ENCODE measurements at regions not wholly inside any gene's neighbourhood (a gene's known extent, or its start where the extent isn't known, plus 50 kb on each side); places are given as distances from the start of the nearest gene placed in this dataset.

GRCh38 chr1:215482079-215482478, 85.0 kb upstream of the KCTD3 start:
- Histone ChIP-seq H2AK9ac (replicated peaks; ENCODE audit: low read depth, low read length, poor library complexity) (no peak overlapping the region), H2AK5ac (ENCODE audit: low read depth, low read length) (no peak overlapping the region), H4K8ac (ENCODE audit: low read depth in 2 of 2, low read length in 2 of 2) (no peak overlapping the region), H2BK15ac (ENCODE audit: low read depth, low read length) (no peak overlapping the region), H4K91ac (ENCODE audit: insufficient read depth, low read depth, low read length) (no peak overlapping the region), H3K36me3 (ENCODE audit: control insufficient read depth, insufficient read depth, low read length) (no peaks in the 10 kb centered on the region), H3K23ac (ENCODE audit: low read depth, low read length) (no peak overlapping the region), H3K4ac (ENCODE audit: low read depth, low read length) (no peak overlapping the region), H3K9me3 (ENCODE audit: control insufficient read depth, insufficient read depth, low read length) (peaks cover 7% of the 10 kb centered on the region), H3K79me1 (ENCODE audit: low read depth in 1 of 2, low read length in 2 of 2) (no peaks in the 10 kb centered on the region), H3K4me1 (ENCODE audit: control insufficient read depth, insufficient read depth, low read length) (no peaks in the 10 kb centered on the region), H3K9ac (ENCODE audit: low read depth, low read length) (no peak overlapping the region), H3K14ac (replicated peaks; ENCODE audit: low read depth, low read length) (no peak overlapping the region), H3K27ac (ENCODE audit: insufficient read depth, low read length) (no peak overlapping the region), H3K4me2 (ENCODE audit: low read depth, low read length) (no peak overlapping the region), H3K4me3 (ENCODE audit: insufficient read depth, low read depth, low read length) (no peak overlapping the region), H4K20me1 (ENCODE audit: insufficient read depth, low read length) (no peaks in the 10 kb centered on the region), H3K56ac (ENCODE audit: extremely low read depth, insufficient read depth, low read length) (no peak overlapping the region), H2AFZ (replicated peaks; ENCODE audit: low read length, poor library complexity) (no peak overlapping the region), H2BK20ac (ENCODE audit: low read depth, low read length) (no peak overlapping the region), H3K9me1 (ENCODE audit: insufficient read depth, low read length) (no peaks in the 10 kb centered on the region), H3K27me3 (ENCODE audit: control insufficient read depth, insufficient read depth, low read length) (no peaks in the 10 kb centered on the region; the same call in 1 of the 2 replicates), H3K18ac (ENCODE audit: low read depth, low read length) (no peak overlapping the region), H2BK5ac (ENCODE audit: low read depth, low read length, poor library complexity, severe bottlenecking) (no peak overlapping the region), H4K5ac (ENCODE audit: low read depth, low read length) (no peak overlapping the region), H2BK120ac (ENCODE audit: low read depth, low read length) (no peak overlapping the region)
- dilution Hi-C loops (cut with HindIII; ENCODE audit: low sequenced_read_pairs, unreplicated experiment): no loop called here
- no CpG with 5 or more reads among the region's 2 CpGs for WGBS, 2 experiments (ENCODE audit: extremely low coverage in 2 of 2, insufficient read length in 1 of 2)
- in situ Hi-C loops (cut with MboI; ENCODE audit: low sequenced_read_pairs): no loop called here
- CTCF ChIA-PET: no interaction called here
- no peak for ATAC-seq (ENCODE audit: low read depth)
- no peak for DNase-seq
- TF ChIP-seq, protein P1, sequence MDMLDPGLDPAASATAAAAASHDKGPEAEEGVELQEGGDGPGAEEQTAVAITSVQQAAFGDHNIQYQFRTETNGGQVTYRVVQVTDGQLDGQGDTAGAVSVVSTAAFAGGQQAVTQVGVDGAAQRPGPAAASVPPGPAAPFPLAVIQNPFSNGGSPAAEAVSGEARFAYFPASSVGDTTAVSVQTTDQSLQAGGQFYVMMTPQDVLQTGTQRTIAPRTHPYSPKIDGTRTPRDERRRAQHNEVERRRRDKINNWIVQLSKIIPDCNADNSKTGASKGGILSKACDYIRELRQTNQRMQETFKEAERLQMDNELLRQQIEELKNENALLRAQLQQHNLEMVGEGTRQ (IDR thresholded peaks at IDR 0.05; ENCODE audit: low read depth, low read length): no peak
- TF ChIP-seq NFE2L2 (IDR thresholded peaks at IDR 0.05; ENCODE audit: low read depth, low read length) (no peak), FOS (IDR thresholded peaks at IDR 0.05; ENCODE audit: low read depth, low read length) (no peak), BHLHE40 (IDR thresholded peaks at IDR 0.05; ENCODE audit: low read depth, low read length) (no peak)
- no TSS peak for BruUV-seq (replicated peaks)
- POLR2A ChIA-PET (ENCODE audit: unreplicated experiment): no interaction called here
- intact Hi-C loops (cut with micrococcal nuclease): no loop called here

Data from IMR-90 (cell line).